ENCODE measurements at regions not wholly inside any gene's neighbourhood (a gene's known extent, or its start where the extent isn't known, plus 50 kb on each side); places are given as distances from the start of the nearest gene placed in this dataset.

GRCh38 chr14:56959121-56959520 is 148.8 kb upstream of the OTX2 start:
- Histone ChIP-seq H3K56ac (ENCODE audit: insufficient read length, low read depth, low read length) (no peak overlapping the region), H3K27ac (ENCODE audit: insufficient read length, low read depth, low read length) (no peak overlapping the region), H2BK12ac (ENCODE audit: insufficient read length, low read depth, low read length) (no peak overlapping the region), H4K8ac (replicated peaks; ENCODE audit: insufficient read length, low read depth, low read length) (no peak overlapping the region), H2BK120ac (ENCODE audit: low read depth, low read length, poor library complexity, severe bottlenecking) (no peak overlapping the region), H3K4me1 (ENCODE audit: insufficient read depth, low read length) (peaks cover 3% of the 10 kb centered on the region; the same call in 1 of the 2 replicates), H4K20me1 (ENCODE audit: control insufficient read depth, insufficient read depth, insufficient read length) (no peaks in the 10 kb centered on the region), H3K79me2 (ENCODE audit: insufficient read depth, low read length) (no peaks in the 10 kb centered on the region), H2BK15ac (ENCODE audit: low read depth, low read length) (no peak overlapping the region), H2AK5ac (ENCODE audit: insufficient read length, low read length) (no peak overlapping the region), H3K23me2 (ENCODE audit: insufficient read length, low read depth, low read length, poor library complexity, severe bottlenecking) (no peaks in the 10 kb centered on the region), H3K9ac (ENCODE audit: extremely low read depth, insufficient read length, low read length) (no peak overlapping the region), H3K9me3 (ENCODE audit: control insufficient read depth, low read depth, low read length) (no peaks in the 10 kb centered on the region), H3K27me3 (ENCODE audit: insufficient read depth, low read length) (no peaks in the 10 kb centered on the region), H2BK5ac (ENCODE audit: insufficient read length, low read length) (no peak overlapping the region), H2AFZ (ENCODE audit: low read length) (no peak overlapping the region), H3T11ph (ENCODE audit: low read length) (no peak overlapping the region), H2BK20ac (ENCODE audit: low read depth, low read length, poor library complexity, severe bottlenecking) (no peak overlapping the region), H4K5ac (ENCODE audit: insufficient read length, low read depth, low read length) (no peak overlapping the region), H3K79me1 (ENCODE audit: insufficient read depth, low read depth, low read length, poor library complexity, severe bottlenecking) (no peaks in the 10 kb centered on the region), H3K4ac (ENCODE audit: low read depth, low read length) (no peak overlapping the region), H4K91ac (ENCODE audit: insufficient read length, low read depth, low read length) (no peak overlapping the region), H3K23ac (ENCODE audit: insufficient read length, low read depth, low read length) (no peak overlapping the region), H3K18ac (ENCODE audit: insufficient read length, low read depth, low read length) (no peak overlapping the region), H3K14ac (ENCODE audit: insufficient read depth, low read length) (no peak overlapping the region), H3K4me2 (ENCODE audit: insufficient read depth, insufficient read length, low read length) (no peak overlapping the region)
- H3K4me1 Mint-ChIP-seq, result peaks cover 11 to 13% of the 10 kb centered on the region in 2 experiments
- H3K27ac Mint-ChIP-seq, result no peak overlapping the region
- H3K27me3 Mint-ChIP-seq (ENCODE audit: low read depth), result no peaks in the 10 kb centered on the region
- TF ChIP-seq CTCF (conservative IDR thresholded peaks at IDR 0.05), result no peak
- H3K4me3 Mint-ChIP-seq, result no peak overlapping the region
- H3K9me3 Mint-ChIP-seq, result no peaks in the 10 kb centered on the region
- no peak for DNase-seq
- H3K36me3 Mint-ChIP-seq (ENCODE audit: insufficient read depth in 1 of 3, low read depth in 3 of 3), result no peaks in the 10 kb centered on the region

Measured in H9 (cell line).